HG02623 (cell line): ENCODE measurements at regions not wholly inside any gene's neighbourhood (a gene's known extent, or its start where the extent isn't known, plus 50 kb on each side); places are given as distances from the start of the nearest gene placed in this dataset.

Source experiments
- ATAC-seq: cut with Tn5 transposase; IDR thresholded peaks from one replicate; pipeline ENCODE4 v1.9.1; 2021; ENCODE audit warnings: moderate library complexity; ENCODE audit not compliant: unreplicated experiment

GRCh38 chr2:126436411-126436810 lies 219.5 kb upstream of the GYPC start:
- no peak for ATAC-seq

- ATAC-seq, result no peak
Observed at GRCh38 chr2:126437016-126437415, 218.9 kb upstream of the GYPC start.

- no peak for ATAC-seq
Observed at GRCh38 chr2:126444512-126444911, 211.4 kb upstream of the GYPC start.

- no peak for ATAC-seq
Observed at GRCh38 chr2:126446106-126446695, 209.8 kb upstream of the GYPC start.

- ATAC-seq, result no peak
Observed at GRCh38 chr2:126448611-126449010, 207.3 kb upstream of the GYPC start.

GRCh38 chr2:126449677-126450076 lies 206.3 kb upstream of the GYPC start:
- peak; percentile 90 for ATAC-seq

- no peak for ATAC-seq
Observed at GRCh38 chr2:126463892-126464674, 191.9 kb upstream of the GYPC start.

GRCh38 chr2:126467367-126468054 lies 188.4 kb upstream of the GYPC start:
- peak; percentile 89 for ATAC-seq

- no peak for ATAC-seq
Observed at GRCh38 chr2:126475031-126475430, 180.9 kb upstream of the GYPC start.

- ATAC-seq, result no peak
Observed at GRCh38 chr2:126476691-126477090, 179.3 kb upstream of the GYPC start.

GRCh38 chr2:126480033-126480432 lies 175.9 kb upstream of the GYPC start:
- ATAC-seq, result no peak

- peak; percentile 57 for ATAC-seq
Observed at GRCh38 chr2:126482582-126483464, 173.1 kb upstream of the GYPC start.

- ATAC-seq, result no peak
Observed at GRCh38 chr2:126494593-126494992, 161.4 kb upstream of the GYPC start.

- ATAC-seq, result no peak
Observed at GRCh38 chr2:126495189-126495588, 160.8 kb upstream of the GYPC start.

- peak; percentile 95 for ATAC-seq
Observed at GRCh38 chr2:126496493-126496892, 159.5 kb upstream of the GYPC start.

- no peak for ATAC-seq
Observed at GRCh38 chr2:126503476-126503875, 152.5 kb upstream of the GYPC start.

GRCh38 chr2:126504949-126505348 lies 151.0 kb upstream of the GYPC start:
- no peak for ATAC-seq

GRCh38 chr2:126506786-126507185 lies 149.2 kb upstream of the GYPC start:
- ATAC-seq, result no peak

GRCh38 chr2:126507425-126507911 lies 148.5 kb upstream of the GYPC start:
- no peak for ATAC-seq

GRCh38 chr2:126510356-126510755 lies 145.6 kb upstream of the GYPC start:
- ATAC-seq, result no peak

- no peak for ATAC-seq
Observed at GRCh38 chr2:126510960-126511359, 145.0 kb upstream of the GYPC start.
